ENCODE measurements at regions not wholly inside any gene's neighbourhood (a gene's known extent, or its start where the extent isn't known, plus 50 kb on each side); places are given as distances from the start of the nearest gene placed in this dataset.

GRCh38 chr4:119962631-119963030, 104.0 kb downstream of the MAD2L1 start:
- TF ChIP-seq, protein P1, sequence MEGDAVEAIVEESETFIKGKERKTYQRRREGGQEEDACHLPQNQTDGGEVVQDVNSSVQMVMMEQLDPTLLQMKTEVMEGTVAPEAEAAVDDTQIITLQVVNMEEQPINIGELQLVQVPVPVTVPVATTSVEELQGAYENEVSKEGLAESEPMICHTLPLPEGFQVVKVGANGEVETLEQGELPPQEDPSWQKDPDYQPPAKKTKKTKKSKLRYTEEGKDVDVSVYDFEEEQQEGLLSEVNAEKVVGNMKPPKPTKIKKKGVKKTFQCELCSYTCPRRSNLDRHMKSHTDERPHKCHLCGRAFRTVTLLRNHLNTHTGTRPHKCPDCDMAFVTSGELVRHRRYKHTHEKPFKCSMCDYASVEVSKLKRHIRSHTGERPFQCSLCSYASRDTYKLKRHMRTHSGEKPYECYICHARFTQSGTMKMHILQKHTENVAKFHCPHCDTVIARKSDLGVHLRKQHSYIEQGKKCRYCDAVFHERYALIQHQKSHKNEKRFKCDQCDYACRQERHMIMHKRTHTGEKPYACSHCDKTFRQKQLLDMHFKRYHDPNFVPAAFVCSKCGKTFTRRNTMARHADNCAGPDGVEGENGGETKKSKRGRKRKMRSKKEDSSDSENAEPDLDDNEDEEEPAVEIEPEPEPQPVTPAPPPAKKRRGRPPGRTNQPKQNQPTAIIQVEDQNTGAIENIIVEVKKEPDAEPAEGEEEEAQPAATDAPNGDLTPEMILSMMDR (IDR thresholded peaks at IDR 0.05), result no peak
- TF ChIP-seq POLR2A (IDR thresholded peaks at IDR 0.05), result no peak

Data from testis (tissue), 2 donors.